ENCODE measurements at regions not wholly inside any gene's neighbourhood (a gene's known extent, or its start where the extent isn't known, plus 50 kb on each side); places are given as distances from the start of the nearest gene placed in this dataset.
A peak's percentile ranks its signal among the peaks of the same experiment; 100 is the strongest.

DNA sequence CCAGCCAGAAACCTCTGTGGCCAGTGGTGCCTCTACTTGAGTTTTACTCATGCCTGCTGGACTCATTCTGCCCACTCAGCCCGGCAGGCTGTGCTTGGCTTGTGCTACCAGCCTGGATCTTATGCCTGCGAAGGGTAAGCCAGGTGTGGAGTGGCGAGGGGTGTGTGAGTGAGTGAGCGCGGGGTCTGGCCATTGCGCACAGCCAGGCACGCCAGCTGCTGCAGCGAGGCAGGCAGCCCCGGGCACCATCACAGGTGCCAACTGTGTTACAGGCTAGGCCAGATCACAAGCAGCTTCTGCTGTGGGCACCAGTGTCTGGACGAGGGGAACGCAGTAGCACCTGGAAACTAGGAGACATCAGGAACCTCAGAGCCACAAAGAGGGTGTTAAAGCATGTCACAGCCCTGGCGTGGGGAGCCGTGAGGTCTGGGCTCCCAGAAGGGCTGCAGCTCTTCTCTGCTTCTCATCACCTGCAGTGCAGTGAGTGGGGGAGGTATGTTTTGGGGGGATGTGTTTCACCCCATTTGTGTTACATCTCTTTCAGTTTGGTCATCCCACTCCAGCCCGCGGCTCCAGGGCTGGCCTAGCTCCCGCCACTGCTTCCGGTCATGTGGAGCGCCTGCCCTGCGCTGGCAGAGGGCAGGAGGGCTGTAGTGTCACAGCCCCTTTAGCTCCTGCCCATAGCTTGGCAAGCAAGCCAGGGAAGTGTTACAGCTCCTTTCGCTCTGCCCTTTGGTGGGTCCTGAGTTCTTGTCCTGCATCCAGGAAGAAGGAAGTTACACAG is 379.7 kb upstream of the IMPG1 start:
- TF ChIP-seq, protein P1, sequence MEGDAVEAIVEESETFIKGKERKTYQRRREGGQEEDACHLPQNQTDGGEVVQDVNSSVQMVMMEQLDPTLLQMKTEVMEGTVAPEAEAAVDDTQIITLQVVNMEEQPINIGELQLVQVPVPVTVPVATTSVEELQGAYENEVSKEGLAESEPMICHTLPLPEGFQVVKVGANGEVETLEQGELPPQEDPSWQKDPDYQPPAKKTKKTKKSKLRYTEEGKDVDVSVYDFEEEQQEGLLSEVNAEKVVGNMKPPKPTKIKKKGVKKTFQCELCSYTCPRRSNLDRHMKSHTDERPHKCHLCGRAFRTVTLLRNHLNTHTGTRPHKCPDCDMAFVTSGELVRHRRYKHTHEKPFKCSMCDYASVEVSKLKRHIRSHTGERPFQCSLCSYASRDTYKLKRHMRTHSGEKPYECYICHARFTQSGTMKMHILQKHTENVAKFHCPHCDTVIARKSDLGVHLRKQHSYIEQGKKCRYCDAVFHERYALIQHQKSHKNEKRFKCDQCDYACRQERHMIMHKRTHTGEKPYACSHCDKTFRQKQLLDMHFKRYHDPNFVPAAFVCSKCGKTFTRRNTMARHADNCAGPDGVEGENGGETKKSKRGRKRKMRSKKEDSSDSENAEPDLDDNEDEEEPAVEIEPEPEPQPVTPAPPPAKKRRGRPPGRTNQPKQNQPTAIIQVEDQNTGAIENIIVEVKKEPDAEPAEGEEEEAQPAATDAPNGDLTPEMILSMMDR (IDR thresholded peaks at IDR 0.05): no peak
- DNase-seq (peak in 1 of 6 donors; percentile 32), ATAC-seq (no peak), FAIRE-seq (no peak)
- Histone ChIP-seq H3K9me3 (no peaks in the 10 kb centered on the region), H3K27me3 (no peaks in the 10 kb centered on the region), H3K4me3 (no peak overlapping the region), H3K36me3 (no peaks in the 10 kb centered on the region), H3K27ac (no peak overlapping the region), H3K4me1 (no peaks in the 10 kb centered on the region)
- intact Hi-C loops (cut with DNase I): no loop called here
- 82 to 89% methylated on average over 20 of the region's 20 CpGs for WGBS, 2 donors

DNA sequence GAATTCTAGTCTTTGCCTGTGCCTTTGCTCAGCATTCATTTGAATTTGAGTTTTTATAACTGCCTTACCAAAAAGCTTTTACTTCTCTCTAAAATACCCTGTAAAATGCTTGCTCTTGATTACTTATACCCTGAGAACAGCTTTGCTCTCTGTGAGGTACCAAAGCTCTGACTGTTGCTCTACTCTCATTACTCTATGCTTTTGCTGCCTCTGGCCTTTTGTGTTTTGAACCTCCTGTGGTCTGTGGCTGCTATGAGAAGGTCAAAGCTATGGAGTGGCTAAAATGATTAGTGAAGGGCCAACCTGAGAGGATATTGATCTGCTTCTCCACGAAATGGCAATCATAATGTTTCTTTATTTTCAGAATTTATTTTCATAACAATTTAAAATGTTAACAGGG is 375.6 kb upstream of the IMPG1 start:
- intact Hi-C loops (cut with DNase I): no loop called here

DNA sequence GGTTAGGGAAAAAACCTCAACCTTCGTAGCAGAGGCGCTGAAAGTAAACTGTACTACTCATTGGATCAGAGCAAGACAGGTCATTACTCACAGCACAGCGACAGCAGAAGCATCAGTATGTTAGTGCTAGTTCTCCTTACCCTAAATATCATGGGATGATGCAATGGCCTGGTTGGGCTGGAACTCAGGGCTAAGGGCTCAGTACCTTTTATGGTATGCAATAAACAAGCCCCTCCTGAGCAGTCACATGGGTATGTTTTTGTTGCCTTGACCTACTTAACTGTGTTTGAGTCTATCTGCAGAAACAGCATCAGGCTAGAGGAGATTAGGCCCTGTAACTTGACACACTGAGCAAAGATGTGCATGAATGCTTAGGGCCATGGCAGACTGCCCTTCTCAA is 369.4 kb upstream of the IMPG1 start:
- TF ChIP-seq, protein P1 (IDR thresholded peaks at IDR 0.05): no peak
- Histone ChIP-seq H3K4me3 (no peak overlapping the region), H3K27me3 (no peaks in the 10 kb centered on the region), H3K36me3 (no peaks in the 10 kb centered on the region), H3K27ac (no peak overlapping the region), H3K4me1 (peaks cover 0 to 4% (median 0%) of the 10 kb centered on the region in 3 donors), H3K9me3 (no peaks in the 10 kb centered on the region)
- DNase-seq (no peak), ATAC-seq (no peak), FAIRE-seq (no peak)
- intact Hi-C loops (cut with DNase I): no loop called here
- WGBS, 2 donors: 67 to 68% methylated on average over 3 of the region's 3 CpGs

More for the DNA sequence above, 375.6 kb upstream of the IMPG1 start:
- FAIRE-seq: no peak
- no peak for DNase-seq
- 27 to 40% methylated on average over 1 of the region's 1 CpG for WGBS, 2 donors
- Histone ChIP-seq H3K9me3 (no peaks in the 10 kb centered on the region), H3K4me3 (no peak overlapping the region), H3K27me3 (no peaks in the 10 kb centered on the region), H3K36me3 (no peaks in the 10 kb centered on the region), H3K27ac (no peak overlapping the region), H3K4me1 (no peaks in the 10 kb centered on the region)
- no peak for ATAC-seq
- TF ChIP-seq, protein P1 (IDR thresholded peaks at IDR 0.05): no peak

DNA sequence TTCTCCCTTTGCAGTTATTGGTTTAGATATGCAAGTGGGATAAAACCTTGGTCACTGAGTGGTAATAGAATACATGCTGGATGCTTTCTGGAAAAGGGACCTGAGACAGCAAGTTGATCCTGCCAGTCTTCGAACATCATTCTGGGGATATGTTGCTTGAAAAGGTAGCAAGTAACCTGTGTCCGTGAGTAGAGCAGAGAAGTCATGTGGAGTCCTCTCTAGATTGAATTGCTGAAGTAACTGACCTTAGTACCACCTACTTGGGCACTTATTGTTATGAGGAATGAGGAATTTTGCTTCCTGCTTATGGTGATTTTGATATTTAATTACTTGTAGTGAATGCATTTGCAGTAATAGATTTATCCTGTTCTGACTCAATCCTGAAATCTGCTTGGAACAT is 367.3 kb upstream of the IMPG1 start:
- Histone ChIP-seq H3K9me3 (no peaks in the 10 kb centered on the region), H3K36me3 (no peaks in the 10 kb centered on the region), H3K27me3 (no peaks in the 10 kb centered on the region), H3K4me3 (no peak overlapping the region), H3K27ac (no peak overlapping the region), H3K4me1 (peaks cover 0 to 4% (median 0%) of the 10 kb centered on the region in 3 donors)
- WGBS, 2 donors: 88 to 90% methylated on average over 2 of the region's 2 CpGs
- no peak for DNase-seq
- TF ChIP-seq, protein P1 (IDR thresholded peaks at IDR 0.05): no peak
- no peak for ATAC-seq
- intact Hi-C loops (cut with DNase I): no loop called here
- FAIRE-seq: no peak

DNA sequence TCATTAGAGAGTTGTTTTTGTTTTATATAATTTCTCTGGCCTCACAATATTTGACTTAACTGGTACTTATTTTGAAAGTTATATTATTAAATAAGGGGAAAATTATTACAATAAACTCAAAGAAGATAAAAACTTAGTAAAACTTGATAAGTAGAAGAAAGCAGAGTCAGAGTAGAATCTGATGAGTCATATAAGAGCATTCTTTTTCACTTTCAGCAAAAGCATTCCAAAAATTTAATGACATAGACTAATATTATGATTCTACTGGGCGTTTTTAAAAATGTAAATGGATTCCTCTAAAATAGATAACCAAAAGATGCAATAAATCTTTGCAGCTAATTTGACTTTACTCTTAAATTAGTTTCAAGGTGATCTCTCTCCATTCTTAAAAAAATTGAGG is 366.3 kb upstream of the IMPG1 start:
- no peak for ATAC-seq
- no peak for FAIRE-seq

More for the DNA sequence above, 366.3 kb upstream of the IMPG1 start:
- no peaks in the 10 kb centered on the region for H3K36me3 ChIP-seq
- intact Hi-C loops (cut with DNase I): no loop called here
- no peaks in the 10 kb centered on the region for H3K27me3 ChIP-seq
- DNase-seq: no peak
- H3K4me1 ChIP-seq: peaks cover 0 to 4% (median 0%) of the 10 kb centered on the region in 3 donors
- 48 to 59% methylated on average over 1 of the region's 1 CpG for WGBS, 2 donors
- H3K27ac ChIP-seq: no peak overlapping the region
- no peak overlapping the region for H3K4me3 ChIP-seq
- TF ChIP-seq, protein P1 (IDR thresholded peaks at IDR 0.05): no peak
- no peaks in the 10 kb centered on the region for H3K9me3 ChIP-seq
